Ecto neural progenitor cell (in vitro differentiated cells): ENCODE measurements at regions not wholly inside any gene's neighbourhood (a gene's known extent, or its start where the extent isn't known, plus 50 kb on each side); places are given as distances from the start of the nearest gene placed in this dataset.
"Not testable (repeated sequence)": the region's sequence is repeated elsewhere in the genome, so short reads cannot be mapped to it uniquely, and the experiment has no call there.

ENCODE experiments used
- DNase-seq: peaks from one replicate; pipeline ENCODE4 v3.0.0-alpha.2; 2018; ENCODE audit warnings: low spot score

DNA sequence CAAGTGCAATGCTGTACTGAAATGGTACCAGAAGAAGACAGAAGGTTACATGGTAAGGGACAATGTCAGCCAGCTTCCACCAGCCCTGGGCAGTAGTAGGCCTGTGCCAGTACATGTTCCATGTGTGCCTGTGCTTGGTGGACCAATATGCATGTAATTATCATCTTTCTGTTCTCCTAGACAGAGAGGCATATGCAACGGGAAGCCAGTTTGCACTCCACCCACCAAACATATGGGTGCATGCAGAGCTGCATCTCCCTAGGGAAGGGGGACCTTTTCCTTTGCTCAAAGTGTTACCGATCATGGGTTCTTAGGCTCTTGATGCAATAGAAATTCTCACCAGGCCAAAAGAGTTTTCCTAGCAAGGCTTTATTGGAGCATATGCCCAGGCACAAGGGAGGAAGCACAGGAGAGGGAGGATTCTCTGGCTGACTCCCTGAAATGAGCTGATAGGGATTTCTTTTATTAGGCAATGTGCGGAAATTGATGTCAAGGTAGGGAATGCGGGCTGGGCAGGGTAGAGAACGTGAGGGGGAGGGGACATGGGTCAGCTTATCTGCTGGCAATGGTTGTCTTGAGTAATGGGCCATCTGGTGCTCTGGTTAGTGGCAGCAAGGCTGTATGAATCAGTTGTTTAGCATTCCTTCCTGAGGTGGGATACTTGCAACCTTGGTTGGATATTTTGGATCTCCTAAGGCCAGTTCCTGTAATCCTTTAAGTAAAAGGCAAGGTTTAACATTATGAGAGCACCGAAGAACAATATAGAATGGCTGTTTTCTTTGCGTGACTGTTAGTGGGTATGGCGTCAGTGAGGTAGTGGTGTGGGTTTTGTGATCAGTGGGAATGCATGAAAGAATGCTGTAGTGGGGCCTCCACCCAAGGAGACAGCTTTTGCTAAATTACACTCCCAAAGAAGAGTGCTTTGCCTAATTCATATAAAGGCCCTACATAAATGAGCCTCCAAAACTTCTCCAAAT is 102.5 kb downstream of the CDRT15L2 start:
- not testable (repeated sequence) for DNase-seq

DNA sequence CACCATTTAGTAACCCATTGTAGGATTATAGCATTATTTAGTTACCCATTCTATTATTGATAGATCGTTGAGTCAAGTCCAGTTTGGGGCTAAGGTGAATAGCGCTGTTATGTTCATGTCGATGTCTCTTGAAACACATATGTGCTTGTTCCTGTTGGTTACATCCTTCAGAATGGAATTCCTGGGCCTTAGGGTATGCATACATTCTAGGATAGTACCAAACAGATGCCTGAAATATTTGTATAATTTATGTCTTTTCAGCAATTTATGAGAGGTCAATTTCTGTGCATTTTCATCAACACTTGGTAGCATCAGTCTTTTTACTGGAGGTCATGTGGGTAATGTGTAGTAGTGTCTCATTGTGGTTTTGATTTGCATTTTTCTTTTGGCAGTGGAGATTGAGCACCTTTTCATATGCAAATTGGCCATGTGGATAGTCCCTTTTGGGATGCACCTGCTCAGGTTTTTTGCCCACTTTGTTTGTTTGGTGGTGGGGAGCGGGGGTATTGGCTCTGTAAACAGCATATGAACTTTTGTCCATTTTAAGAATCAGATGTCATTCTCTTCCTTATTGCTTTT is 104.2 kb downstream of the CDRT15L2 start:
- DNase-seq: not testable (repeated sequence)

DNA sequence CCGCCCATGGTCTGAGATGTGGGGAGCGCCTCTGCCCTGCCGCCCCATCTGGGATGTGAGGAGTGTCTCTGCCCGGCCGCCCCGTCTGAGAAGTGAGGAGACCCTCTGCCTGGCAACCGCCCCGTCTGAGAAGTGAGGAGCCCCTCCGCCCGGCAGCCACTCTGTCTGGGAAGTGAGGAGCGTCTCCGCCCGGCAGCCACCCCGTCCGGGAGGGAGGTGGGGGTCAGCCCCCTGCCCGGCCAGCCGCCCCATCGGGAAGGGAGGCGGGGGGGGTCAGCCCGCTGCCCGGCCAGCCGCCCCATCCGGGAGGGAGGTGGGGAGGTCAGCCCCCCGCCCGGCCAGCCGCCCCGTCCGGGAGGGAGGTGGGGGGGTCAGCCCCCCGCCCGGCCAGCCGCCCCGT is 105.5 kb downstream of the CDRT15L2 start:
- DNase-seq: not testable (repeated sequence)

DNA sequence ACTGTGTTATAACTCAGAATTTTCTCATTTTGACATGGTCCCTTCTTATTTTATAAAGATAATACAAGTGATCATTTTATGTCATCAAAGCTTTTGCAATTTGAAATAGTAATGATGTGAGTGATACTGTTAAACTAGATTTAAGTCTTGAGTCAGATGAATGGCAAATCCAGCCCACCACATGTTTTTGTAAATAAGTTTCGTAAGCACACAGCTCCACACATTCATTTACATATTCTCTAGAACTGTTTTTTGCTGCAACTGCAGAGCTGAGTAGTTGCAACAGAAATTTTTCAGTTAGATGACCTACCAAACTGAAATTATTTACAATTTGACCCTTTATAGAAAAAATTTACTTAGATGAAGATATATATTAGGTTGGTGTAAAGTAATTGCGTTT is 108.1 kb downstream of the CDRT15L2 start:
- not testable (repeated sequence) for DNase-seq

DNA sequence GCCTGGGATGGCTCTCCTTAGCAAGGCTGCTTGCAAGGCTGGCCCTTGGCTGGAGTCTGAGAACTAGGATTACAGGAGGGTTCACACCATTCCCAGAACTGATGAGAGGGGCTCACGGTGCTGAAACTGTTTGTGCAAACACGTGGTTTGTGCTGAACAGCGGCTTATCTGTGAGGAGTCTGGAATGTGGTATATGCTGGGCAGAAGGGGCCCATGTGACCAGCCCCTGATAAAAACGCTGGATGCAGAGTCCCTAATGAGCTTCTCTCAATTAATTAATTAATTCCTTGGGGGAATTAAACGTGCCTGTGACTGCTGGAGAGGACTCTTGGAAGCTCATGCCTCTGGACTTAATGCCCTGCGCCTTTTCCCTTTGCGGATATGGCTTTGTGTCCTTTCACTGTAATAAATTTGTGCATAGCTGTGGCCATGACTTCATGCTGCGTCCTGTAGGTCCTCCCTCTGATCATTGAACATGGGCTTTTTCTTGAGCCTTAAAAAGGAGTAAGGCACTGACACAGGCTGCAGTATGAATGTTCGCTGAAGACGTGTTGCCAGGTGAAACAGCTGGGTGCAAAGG is 109.7 kb downstream of the CDRT15L2 start:
- not testable (repeated sequence) for DNase-seq

DNA sequence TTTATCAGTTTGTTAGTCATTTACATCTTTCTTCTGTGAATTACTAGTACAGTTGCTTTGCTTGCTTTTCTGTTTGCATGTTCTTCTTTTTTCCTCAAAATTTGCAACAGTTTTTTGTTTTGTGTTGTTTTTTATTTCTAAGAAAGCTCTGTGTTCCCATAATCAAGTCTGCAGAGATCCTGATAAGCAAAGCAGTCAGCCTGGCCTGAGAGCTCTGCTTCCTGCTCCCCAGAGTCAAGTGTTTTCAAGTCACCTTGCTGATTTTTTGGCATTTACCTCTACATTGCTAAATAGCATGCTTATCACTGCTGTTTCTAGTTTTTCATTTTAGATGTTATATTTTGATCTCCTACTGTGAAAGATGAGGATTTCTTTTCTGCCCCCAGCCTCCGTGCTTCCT is 113.2 kb downstream of the CDRT15L2 start:
- DNase-seq: not testable (repeated sequence)

DNA sequence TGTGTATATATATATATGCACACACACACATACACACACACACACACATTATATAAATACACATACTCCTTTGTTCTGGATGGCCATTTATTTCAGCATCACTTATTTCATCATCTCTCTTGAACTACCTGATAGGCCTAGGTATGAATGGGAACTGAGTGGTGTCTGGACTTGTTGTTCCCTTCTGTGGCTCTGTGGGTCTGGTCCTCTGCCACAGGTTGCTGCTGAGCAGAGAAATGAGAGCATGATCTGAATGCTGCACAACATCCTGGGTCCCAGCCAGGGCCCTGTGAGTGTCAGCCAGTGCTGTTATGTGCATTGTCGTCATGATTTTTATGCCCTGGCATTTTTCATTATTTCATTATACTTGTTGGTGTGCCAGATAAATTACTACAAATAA is 116.3 kb downstream of the CDRT15L2 start:
- DNase-seq: not testable (repeated sequence)

DNA sequence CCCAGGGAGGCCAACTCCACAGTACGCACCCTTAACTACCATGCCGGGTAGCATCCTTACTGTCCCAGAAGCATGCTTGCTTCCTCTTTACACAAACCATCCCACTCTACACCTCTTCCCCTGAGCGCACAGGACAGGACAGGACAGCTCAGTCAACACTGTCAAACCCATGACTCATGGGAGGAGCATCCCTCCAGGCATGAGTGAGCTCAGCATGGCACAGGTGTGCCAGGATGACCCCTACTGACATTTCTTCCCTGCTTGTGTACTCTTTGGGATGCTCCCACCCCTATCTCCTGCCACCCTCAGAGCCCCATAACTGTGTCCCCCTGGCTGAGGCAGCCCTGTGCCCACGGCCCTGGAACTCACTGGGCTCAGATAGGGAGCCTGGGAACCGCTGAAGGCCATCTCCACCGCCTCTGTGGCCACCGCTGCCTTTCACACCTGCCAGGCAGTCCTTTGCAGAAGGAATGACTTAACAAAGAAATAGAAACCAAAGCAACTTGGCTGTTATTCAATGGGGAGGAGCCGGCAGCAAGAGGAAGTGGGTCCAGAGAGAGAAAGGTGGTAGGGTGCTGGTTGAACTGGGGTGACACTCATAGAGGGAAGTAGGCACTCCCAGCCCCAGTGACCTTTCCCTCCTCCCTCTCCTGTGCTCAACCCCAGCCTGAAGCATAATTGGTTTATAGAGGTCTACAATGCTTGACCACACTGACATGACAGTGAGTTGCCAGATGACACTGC is 119.1 kb downstream of the CDRT15L2 start:
- DNase-seq: not testable (repeated sequence)

DNA sequence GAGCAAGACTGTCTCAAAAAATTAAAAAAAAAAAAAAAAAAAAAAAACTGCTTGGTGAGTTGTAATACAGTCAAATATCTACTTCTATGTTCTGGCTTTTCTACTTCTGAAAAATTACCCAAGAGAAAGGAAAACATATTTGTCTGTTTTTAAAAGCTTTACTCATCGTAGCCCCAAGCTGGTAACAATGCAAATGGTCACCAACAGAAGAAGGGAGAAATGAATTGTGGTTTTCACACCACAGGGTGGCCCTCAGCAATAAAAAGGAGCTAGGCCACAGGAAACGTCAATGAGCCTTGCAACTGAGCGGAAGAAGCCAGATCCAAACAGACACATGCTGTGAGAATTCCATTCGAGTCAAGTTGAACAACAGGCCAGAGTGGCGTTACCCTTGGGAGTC is 121.0 kb downstream of the CDRT15L2 start:
- not testable (repeated sequence) for DNase-seq

DNA sequence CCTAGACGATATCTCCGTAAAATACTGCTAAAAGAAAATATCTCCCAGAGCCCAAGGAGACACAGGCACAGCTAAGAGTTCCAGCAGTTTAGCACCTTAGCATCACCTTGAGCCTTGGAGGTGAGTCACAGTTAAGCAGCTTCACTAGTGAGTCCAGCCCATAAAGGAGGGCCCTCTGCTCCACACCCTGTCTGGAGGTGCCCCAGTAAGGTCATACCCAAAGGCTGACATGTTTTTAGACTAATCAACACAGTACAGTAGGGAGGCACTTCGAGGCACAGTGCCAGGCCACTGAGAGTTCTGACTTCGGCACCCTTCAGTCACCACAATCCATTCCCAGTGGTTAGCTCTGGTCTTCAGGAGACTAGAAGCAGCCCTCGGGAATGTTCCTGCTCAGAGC is 121.8 kb downstream of the CDRT15L2 start:
- DNase-seq: not testable (repeated sequence)

DNA sequence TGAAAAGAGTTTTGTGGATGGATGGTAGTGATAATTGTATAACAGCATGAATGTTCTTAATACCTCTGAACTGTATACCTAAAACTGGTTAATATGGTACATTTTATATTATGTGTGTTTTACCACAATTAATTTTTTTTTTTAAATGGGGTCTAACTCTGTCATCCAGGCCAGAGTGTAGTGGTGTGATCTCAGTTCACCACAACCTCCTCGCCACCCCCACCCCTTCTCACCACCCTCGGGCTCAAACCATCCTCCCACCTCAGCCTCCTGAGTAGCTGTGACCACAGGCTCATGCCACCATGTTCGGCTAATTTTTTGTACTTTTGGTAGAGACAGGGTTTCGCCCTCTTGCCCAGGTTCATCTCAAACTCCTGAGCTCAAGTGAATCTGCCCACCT is 123.2 kb downstream of the CDRT15L2 start:
- no peak for DNase-seq

DNA sequence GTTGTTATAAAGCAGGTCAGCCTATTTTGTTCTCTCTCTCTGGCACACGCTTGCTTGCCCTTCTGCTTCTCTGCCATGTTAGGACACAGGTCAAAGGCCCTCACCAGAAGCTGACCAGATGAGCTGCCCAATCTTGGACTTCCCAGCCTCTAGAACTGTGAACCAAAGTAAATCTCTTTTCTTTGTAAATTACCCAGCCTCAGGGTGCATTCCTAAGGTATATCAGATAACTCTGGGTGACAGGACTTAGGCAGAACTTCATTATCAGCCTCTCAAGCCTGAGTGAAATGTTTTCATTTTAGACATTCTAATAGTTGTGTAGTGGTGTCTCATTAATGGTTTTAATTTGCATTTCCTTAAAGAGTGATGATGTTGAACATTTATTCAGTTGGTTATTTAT is 124.3 kb downstream of the CDRT15L2 start:
- no peak for DNase-seq

DNA sequence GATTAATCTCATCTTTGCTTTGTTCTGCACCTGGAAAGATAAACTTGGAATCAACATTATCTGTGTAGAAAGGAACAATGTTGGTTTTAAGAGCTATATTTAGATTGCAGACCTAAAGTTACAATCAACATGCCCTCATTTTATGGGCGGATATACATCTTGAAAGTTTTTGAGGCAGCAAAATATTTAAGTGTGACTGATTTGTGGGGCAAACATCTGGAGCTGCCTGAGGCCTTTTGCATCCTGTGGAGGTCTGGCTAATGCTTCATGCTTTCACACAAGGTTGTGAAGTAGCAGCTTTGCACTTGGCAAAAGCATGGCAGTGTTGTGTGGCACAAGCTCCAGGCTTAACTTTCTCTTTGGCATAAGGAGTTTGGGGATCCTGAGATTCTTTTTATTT is 125.7 kb downstream of the CDRT15L2 start:
- not testable (repeated sequence) for DNase-seq

DNA sequence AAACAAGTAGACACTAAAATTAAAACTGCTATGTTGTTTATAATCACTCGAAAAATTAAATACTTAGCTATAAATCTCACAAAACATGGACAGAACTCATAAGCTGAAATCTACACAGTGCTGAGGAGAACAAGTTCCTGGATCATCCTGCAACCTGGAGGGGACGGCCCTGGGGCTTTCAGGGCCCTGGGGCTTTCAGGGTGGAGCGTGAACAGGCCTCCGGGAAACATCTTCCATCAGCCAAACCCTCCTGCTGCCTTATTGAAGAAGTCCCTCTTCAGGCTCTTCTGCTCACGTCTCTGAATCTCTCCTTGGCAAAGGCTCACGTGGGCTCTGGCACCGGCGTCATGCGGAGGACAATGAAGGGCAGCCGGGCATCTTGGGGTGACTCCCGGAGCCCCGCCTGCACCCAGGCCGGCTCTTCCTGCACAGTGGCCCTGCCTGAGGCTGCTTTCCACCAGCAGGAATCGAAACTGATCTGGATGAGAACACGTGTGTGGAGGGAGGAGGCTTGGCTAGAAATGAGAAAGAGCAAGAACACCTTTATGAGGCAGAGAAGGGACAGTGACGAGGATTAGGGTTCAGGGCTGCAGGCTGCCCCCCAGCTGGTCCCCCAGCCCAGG is 127.3 kb downstream of the CDRT15L2 start:
- no peak for DNase-seq

DNA sequence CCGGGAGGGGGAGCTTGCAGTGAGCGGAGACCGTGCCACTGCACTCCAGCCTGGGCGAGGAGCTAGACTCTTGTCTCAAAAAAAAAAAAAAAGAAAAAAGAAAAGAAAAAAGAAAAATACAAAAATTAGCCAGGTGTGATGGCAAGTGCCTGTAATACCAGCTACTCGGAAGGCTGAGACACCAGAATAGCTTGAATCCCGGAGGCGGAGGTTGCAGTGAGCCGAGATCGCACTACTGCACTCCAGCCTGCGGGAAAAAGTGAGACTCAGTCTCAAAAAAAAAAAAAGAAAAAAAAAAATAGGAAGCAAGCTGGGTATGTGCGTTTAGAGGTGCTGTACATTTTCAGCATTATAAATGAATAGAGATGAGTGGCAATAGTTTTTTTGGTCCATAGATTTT is 129.3 kb downstream of the CDRT15L2 start:
- not testable (repeated sequence) for DNase-seq

DNA sequence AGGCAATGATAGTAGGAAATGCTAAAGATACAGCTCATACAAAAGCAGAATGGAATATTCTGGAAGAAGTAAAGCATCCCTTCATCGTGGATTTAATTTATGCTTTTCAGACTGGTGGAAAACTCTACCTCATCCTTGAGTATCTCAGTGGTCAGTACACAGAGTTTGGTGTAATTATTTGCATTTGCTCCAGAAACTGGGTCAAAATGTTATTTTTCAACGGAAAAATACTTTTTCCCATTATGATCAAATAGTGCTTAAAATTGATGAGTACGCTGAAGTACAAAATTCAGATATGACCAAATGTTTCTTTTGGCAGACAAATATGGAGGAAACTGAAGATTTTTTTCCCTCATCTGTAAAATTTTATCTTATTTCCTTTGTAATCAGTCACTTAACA is 137.0 kb downstream of the CDRT15L2 start:
- DNase-seq: not testable (repeated sequence)

DNA sequence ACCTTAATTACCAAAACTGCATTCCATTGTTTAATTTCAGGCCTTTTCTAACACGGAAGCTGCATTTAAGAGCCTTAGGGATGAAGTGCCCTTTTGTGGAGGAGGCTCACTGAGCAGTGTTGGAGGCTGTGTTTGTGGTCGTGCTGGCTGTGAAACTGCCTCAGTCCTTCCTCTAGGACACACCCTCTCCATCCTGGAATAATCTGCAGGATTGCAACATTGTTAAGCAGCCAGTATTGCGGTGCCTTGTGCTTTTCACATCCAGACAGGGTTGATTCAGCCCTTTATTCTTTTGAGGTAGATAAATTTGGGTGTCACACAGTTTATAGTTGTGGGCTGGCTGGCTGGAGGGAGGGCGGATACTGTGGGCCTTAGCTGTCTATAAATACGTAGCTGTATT is 141.6 kb downstream of the CDRT15L2 start:
- no peak for DNase-seq

DNA sequence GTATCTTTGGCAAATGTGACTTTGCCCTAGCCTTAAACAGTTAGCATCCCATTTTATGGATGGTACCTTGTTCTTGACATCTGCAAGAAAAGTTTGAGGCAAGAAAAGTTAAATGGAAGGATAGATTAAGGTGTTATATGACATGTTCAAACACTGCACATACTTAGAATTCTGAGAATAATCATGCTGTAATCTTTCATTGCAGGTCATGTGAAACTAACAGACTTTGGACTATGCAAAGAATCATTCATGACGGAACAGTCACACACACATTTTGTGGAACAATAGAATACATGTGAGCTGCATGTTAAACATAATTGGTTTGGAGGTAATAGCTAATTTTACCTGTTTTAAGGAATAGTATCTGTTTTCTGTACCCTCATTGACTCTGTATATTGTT is 144.9 kb downstream of the CDRT15L2 start:
- not testable (repeated sequence) for DNase-seq

DNA sequence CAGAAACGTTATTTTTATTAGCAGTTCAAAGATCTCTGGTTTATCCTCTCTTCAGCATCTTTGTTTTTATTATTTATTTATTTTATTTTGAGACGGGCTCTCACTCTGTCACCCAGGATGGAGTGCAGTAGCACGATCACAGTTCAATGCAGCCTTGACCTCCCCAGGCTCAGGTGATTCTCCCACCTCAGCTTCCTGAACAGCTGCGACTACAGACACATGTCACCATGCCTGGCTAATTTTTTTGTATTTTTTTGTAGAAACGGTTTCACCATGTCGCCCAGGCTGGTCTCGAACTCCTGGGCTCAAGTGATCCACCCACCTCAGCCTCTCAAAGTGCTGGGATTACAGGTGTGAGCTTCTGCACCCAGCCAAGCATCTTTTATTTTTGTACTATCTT is 147.7 kb downstream of the CDRT15L2 start:
- not testable (repeated sequence) for DNase-seq

DNA sequence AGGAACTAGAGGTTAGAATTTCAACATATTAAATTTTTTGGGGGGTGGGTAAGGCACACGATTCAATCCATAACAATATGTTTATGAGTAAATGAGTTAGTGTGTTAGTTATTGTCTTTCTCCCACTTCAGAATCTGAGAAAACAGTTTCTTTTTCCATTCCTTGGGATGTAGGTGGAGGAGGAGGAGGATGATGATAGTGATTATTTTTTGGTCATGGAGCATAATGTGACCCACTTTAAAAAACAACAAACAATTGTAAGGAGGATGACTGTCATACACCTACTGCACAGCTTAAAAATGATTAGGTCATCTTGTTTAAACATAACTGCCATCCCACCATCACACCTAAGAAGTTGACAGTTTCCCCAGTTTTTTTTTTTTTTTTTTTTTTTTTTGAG is 148.7 kb downstream of the CDRT15L2 start:
- DNase-seq: no peak

DNA sequence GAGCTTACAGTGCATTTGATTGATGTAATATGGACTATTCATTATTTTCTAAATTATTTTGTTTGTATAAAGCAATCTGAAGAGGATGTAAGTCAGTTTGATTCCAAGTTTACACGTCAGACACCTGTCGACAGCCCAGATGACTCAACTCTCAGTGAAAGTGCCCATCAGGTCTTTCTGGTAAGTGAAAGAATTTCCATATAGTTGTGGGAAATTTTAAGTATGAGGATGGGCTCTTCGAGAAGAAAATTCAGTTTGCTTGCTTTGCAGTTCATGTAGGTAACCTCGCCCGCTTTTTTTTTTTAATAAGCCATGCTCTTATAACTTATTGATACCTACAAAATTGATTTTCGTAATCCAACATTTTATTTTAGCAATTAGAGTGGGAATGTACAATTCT is 151.6 kb downstream of the CDRT15L2 start:
- not testable (repeated sequence) for DNase-seq

DNA sequence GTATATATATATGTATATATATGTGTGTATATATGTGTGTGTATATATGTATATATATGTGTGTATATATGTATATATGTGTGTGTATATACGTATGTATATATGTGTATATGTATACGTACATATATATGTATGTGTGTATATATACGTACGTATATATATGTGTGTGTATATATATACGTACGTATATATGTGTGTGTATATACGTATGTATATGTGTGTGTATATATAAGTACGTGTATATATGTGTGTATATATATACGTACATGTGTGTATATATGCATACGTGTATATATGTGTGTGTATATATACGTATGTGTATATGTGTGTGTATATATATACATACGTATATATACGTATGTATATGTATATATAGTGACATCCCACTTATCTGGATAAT is 154.4 kb downstream of the CDRT15L2 start:
- DNase-seq: no peak
